NCI-H146 treated with DMSO at 0.1 percent for 48 hours (cell line): ENCODE measurements at regions not wholly inside any gene's neighbourhood (a gene's known extent, or its start where the extent isn't known, plus 50 kb on each side); places are given as distances from the start of the nearest gene placed in this dataset.
"Not testable (repeated sequence)": the region's sequence is repeated elsewhere in the genome, so short reads cannot be mapped to it uniquely, and the experiment has no call there.

Source experiments
- DNase-seq: peaks from one replicate; lab custom pipeline; 2025; ENCODE audit not compliant: unreplicated experiment; lab: John Stamatoyannopoulos, UW

DNA sequence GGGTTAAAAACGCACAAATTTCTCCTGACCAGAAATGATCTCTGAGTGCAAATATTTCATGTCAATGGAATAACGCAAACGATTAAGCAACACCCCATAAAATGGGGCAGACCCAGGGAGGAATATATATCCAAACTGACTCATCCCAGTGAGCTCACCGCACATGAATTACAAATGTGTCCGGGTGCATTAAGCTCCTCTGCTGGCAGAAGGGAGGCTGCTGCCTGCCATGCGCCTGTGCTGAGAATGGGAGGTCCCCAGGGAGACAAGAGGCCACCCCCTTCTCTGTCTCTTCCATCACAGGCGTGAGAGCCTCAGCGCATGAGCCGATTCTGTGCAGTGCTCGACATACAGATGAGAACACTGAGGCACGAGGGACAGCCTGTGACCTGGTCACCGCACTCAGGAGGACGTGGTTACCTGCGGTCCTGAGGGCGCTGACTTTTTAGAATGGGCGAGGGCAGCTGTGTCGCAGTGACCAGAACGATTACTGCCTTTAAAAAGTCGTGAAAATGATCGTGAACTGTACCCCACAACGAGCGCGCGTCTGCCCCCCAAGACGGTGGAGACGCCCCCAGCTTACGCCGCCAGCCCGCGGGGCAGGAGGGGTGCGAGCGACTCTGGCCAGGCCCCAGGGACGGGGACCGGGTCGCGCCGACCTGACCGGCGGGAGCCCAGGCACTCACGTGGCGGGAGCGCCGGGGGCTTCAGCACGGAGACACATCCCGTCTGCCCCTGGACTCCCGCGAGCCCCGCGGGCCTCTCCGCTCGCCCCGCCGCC, 188.5 kb downstream of the ADRA2C start:
- not testable (repeated sequence) for DNase-seq

DNA sequence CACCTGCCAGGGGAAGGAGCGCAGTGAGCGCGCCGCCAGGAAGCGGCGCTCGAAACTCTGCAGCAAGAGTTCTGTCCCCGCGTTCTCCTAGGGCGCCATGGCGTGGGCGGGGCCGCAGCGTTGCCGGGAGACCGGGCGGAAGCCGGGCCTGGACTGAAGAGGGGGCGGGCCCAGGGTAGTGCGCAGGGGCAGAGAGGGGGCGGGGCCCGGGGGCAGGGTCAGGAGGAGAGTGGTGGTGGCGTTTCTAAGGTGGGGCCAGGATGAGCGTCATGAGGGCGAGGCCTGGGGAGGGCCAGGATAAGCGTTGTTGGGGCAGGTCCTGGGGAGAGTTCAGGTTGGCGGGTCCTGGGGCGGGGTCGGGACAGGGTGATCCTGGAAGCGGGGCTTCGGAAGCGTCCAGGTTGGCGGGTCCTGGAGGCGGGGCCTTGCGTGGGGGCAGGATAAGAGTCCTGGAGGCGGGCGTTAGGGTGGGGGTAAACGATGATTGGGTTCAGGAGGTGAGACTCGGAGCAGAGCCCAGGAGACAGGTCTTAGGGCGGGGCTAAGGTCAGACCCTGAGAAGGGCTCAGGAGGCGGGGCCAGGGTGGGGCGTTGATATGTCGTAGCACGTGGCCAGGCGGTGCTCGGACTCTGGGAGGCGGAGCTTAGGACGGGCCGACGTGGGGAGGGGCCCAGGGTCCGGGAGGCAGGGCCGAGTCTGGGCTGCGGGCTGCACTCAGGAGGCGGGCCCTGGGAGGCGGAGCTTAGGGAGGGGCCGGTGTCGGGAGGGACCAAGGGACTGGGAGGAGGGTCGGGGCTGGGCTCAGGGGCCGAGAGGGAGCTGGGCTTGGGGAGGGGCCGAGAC, 189.4 kb downstream of the ADRA2C start:
- peak; percentile 94 for DNase-seq

DNA sequence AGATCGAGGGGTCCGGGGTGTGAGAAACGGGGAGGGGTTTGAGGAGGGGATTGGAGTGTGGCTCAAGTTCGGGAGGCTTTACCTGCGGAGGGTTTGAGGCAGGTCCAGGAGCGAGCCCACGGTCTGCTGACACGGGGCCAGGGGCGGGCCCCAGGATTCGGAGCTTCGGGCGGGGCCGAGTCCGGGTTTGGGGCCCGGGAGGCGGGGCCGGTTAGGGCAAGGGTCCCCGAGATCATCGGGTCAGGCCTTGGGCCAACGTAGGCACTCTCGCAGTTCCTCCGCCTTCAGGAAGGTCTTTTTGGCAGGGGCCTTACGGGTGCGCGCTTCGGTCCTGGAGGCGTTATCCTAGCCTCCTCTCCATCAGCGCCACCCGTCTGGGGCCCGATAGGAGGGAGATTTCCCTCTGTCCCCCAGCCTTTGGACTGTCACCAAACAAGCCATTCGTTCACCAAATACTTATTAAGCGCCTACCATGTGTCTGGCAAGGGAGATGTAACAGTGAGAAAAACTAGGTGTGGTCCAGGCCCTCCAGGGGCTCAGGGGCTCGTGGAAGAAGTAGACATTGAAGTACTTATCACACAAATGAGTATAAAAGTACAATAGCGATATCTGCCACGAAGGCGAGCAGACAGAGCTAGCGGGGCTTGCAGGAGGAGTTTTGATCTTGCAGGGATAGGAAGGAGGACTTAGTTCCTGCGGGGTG, 190.1 kb downstream of the ADRA2C start:
- not testable (repeated sequence) for DNase-seq

DNA sequence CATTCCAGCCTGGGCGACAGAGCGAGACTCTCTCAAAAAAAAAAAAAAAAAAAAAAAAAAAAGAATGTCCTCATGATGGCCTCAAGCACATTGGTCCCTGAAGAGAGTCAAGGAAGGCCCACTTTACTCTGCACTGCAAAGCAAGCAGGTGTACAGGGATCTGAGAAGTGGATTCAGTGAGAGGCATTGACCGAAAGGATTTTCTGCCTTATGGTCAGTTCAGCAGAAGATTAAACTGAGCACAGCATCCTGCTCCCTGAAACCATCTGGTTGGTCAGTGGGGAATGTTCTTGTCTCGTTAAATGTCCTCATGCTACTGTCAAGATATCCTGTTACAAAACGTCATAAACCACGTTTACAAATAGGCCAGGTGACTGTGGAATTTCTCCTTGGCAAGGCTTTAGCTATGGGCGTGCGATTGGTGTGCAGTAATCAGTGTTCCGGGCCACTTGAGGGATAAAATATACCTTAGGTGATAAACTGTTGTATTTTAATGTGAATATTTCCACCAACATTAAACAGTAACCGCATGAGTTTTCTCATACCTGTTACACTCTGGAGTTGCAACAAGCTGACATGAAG, 195.0 kb downstream of the ADRA2C start:
- DNase-seq, result not testable (repeated sequence)

DNA sequence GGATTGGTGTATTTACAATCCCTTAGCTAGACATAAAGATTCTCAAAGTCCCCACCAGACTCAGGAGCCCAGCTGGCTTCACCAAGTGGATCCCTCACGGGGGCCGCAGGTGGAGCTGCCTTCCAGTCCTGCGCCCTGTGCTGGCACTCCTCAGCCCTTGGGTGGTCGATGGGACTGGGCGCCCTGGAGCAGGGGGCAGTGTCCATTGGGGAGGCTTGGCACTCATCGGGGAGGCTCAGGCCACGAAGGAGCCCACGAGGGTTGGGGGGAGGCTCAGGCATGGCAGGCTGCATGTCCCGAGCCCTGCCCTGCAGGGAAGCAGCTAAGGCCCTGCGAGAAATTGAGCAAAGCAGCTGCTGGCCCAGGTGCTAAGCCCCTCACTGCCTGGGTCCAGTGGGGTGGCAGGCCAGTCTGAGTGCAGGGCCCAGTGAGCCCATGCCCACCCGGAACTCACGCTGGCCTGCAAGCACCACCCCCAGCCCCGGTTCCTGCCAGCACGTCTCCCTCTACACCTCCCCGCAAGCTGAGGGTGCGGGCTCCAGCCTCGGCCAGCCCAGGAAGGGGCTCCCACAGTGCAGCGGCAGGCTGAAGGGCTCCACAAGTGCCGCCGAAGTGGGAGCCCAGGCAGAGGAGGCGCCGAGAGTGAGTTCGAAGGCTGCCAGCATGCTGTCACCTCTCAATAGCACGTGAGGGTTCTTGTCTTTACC, 198.5 kb downstream of the ADRA2C start:
- DNase-seq, result not testable (repeated sequence)

DNA sequence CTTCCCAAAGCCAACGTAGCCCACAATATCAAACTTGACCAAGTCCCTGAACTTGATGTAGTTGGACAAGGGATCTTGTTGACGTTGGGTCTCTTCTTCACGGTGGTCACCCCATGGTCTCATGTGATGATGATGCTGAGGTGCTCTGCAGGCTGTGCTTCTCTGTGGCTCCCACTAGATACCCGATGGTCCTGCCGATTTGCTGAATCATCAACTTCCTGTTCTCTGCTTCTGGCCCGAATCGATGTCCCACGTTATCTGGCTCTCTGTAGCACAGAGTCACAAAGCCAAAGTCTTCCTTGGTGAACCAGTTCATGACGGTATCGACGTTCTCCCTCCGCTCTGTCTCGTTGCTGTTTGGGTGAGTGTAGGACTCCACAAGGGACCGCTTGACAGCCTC, 201.0 kb downstream of the ADRA2C start:
- DNase-seq, result not testable (repeated sequence)

DNA sequence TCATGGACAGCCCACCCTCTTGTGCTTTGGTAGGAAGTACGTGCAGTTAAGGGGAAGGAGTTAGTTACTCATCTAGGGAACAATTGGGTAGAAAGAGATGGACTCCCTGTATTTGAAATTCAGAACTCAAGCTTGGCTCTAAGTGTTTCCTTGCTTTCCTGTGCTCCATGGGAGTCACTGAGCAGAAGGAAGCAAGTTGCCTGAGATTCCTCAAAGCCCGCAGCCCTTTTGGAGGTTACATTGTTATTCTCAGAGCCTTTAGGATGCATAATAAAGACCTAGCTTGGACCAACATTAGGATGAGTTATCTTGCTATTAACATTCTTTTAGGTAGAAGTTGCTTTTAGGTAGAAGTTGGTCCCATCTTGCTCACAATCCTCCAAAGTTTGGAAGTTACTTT, 206.4 kb downstream of the ADRA2C start:
- not testable (repeated sequence) for DNase-seq

DNA sequence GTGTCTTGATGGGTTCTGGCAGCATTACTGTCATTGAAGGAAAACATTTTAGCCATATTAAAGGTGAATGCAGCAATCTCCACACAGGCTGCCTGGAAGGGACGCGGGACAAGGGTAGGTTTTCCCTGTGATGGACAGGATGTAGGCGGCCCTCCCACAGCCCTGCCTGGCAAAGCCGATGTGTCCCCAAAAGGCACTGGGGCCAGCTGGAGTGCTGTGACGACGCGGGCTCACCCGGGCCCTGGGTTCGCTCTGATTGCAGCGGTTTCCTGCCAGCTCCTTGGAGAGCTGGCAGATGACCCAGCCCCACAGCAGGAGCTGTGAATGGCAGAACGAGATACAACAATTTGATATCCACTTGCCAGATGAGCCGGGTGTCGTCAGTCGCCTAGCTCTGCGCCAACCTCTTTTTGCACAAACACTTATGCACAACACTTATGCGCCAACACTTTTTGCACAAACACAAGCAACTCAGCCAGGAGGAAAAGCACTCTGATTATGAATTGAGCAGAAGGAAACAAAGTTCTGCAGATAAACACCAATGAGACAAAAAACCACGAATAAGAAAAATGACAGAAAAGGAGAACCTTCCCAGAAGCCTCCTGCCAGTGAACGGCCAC, 207.5 kb downstream of the ADRA2C start:
- DNase-seq, result not testable (repeated sequence)

DNA sequence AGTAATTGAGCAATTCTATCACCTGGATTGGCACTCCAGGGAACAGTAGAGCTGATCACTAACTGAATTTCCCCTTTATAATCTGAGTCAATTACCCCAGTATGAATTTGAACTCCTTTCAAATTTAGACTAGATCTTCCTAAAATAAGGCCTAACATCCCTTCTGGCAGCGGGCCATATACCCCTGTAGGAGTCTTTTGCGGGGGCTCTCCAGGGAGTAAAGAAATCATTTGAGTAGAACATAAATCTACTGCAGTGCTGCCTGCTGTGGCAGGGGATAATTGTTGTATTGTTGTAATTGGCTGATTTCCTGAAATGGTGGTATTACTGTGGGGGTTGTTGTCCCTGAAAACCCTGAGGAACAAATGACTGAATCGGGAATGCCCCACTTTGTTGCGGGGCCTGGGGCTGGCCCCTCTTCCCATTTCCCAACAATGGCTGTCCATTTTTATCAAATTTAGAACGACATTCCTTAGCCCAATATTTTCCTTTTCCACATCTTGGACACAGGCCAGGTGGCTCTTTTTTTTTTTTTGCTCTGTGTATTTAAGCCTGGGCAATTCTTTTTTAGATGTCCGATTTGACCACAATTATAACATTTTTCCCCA, 217.4 kb downstream of the ADRA2C start:
- DNase-seq, result peak; percentile 40

DNA sequence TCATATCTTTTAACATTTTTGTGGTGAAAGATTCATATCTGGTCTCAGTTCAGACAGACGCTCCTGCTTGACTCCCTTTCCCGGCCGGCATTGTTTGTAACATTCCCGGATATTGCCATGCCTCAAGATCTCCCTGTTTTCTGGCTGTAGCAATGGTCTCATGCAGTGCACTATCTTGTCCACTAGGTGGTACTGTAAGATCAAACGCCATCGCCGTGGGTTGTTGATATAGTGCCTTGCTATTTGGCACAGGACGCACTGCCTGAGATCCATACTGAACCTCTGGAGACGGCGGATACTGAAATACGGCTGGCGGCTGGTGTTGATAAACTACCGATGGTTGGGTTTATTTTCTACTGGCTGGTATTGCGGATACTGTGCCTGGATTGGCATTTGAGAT, 218.6 kb downstream of the ADRA2C start:
- DNase-seq, result not testable (repeated sequence)

DNA sequence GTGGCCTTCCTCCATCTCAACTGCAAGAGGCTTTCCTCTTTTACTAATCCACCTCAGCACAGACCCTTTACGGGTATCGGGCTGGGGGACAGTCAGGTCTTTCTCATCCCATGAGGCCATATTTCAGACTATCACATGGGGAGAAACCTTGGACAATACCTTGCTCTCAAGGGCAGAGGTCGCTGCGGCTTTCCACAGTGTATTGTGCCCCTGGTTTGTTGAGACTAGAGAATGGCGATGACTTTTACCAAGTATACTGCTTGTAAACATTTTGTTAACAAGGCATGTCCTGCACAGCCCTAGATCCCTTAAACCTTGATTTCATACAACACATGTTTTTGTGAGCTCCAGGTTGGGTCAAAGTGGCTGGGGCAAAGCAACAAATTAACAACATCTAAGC, 220.2 kb downstream of the ADRA2C start:
- DNase-seq, result not testable (repeated sequence)

DNA sequence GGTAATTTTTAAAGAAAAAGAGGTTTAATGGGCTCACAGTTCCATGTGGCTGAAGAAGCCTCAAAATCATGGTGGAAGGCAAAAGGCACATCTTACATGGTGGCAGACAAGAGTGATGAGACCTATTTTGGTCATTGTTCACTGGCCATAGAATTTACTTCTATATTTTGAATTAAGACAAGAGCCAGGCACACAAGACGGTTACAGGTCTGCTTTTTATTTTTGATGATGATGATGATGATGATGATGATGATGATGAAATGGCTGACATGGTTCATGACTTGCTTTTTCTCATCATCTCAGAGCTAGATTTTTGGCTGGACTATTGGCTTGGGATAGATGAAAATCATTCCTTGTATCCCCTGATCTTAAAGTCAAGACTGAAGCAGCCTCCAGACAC, 229.3 kb downstream of the OTOP1 start:
- DNase-seq, result not testable (repeated sequence)

DNA sequence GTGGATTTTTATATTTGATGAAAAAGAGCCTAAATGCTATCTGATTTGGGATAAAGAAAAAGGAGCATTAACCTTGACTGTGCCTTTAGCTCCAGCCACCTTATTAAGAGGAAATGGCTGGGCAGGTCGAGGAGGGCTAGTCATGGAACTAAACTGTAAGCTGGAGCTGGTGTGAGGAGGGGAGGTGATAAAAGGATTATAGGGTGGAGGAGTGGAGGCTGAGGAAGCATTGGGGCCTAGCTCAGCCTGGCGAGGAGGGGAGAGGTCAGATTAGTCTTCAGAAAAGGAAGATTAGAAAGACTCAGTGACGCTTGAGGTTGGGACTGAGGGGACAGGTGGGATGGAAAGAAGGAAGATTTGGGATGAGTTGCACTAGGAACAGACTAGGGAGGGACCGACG, 222.7 kb downstream of the OTOP1 start:
- not testable (repeated sequence) for DNase-seq

DNA sequence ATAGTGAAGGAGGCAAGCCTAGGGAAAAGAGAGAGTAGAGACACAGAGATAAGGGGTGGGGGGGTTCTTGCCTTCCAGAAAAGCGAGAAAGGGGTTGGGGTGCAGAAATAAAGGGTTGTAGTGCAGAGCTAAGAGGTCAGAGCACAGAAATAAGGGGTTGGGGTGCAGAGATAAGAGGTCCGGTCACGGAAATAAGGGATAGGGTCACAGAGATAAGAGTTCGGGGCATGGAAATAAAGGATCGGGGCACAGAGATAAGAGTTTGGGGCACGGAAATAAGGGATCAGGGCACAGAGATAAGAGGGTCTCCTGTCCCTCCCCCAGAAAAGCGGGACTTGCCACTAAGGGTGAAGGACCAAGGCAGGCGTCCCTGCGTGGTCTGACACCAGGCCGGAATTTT, 222.0 kb downstream of the OTOP1 start:
- not testable (repeated sequence) for DNase-seq

DNA sequence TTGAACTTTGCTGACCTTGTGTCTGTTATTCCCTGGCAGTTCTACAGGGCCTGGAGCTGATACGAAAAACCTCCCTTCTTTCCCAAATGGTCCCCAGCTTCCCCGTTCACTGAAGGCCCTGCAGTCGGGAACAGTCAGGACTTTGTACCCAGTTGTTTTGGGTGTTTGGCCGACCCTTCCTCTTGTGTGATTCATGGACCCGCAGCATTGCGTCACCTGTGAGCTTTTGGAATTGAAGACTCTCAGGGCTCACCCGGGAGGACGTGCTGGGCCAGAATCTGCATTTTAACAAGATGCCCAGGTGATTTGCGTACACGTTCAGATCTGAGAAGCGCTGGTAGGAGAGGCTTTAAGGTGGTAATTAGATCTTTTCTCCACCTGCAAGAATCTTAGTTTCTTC, 220.4 kb downstream of the OTOP1 start:
- DNase-seq, result not testable (repeated sequence)

DNA sequence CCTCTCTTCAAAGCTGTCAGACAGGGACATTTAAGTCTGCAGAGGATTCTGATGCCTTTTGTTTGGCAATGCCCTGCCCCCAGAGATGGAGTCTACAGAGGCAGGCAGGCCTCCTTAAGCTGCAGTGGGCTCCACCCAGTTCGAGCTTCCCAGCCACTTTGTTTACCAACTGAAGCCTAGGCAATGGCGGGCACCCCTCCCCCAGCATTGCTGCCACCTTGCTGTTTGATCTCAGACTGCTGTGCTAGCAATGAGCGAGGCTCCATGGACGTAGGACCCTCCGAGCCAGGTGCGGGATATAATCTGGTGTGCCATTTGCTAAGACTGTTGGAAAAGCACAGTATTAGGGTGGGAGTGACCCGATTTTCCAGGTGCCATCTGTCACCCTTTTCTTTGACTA, 207.7 kb downstream of the OTOP1 start:
- DNase-seq, result not testable (repeated sequence)

DNA sequence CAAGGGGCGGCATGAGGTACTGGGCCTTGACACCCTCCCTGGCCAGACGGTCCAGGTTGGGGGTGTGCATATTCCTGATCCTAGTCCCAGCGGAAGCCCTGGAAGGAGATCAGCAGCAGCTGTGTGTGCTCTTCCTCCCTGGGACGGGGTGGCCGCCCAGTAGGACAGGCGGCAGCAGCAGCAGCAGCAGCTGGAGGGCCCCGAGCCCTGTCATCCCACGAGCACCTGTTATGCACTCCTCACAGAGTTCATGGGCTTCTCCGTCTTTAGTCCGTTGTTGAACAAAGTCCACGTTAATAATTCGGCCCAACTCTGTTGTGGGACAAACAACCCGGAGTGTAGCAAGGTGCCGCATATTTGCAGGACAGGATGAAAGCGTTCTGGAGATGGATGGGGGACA, 205.6 kb downstream of the OTOP1 start:
- not testable (repeated sequence) for DNase-seq

DNA sequence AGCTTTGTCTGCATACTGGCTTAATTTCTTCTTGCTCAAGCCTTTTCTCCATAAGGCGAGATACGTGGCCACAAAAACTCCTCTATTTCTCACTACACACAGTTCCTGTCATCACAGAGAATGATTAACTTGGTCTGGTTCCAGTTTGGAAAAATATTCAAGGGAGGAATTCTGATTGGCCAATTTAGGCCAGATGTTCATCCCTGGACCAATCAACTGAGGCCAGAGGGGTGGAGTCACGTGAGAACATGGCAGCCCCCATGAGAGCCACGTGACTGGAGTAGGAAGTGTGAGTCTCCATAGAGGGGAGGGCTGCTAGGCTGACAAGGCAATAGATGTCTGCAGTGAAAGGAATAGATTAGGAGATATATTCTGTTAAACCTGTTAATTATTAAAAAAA, 200.0 kb downstream of the OTOP1 start:
- not testable (repeated sequence) for DNase-seq

DNA sequence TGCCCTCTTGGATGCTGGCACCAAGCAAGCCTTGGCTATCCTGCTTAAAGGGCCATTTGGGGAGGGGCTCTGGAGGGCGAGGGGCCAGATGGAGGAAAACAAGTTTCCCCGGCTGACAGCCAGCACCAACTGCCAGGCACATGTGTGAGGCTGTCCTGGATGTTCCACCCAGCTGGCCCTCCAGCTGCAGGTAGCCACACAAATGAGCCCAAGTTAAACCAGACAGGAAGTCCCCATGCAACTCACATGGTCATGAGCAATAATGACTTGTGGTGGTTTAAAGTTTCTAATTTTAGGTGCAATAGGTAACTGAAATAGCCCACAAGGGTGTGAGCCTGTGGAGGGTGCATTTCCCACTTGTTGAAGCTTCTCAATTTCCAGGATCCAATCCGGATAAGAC, 198.0 kb downstream of the OTOP1 start:
- not testable (repeated sequence) for DNase-seq

DNA sequence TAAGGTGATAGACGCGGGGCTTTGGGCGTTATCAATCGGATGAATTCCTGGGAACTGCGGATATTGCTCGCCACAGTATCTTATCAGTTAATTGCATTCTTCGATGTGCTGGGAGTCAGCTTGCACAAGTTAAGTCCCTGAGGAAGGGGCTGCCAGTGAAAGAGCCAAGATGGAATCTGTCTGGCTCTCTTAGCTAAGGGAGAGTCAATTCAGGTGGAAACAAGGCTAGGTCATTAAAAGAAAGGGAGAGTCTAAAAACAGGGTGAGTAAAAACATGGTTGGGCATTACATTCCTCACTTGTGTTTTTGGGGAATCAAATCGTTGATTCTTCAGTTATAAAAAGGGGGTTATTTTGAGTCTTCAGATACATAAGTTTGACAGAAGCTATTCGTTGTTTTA, 196.2 kb downstream of the OTOP1 start:
- DNase-seq, result not testable (repeated sequence)
